Transverse colon (tissue), 4 donors: ENCODE measurements at regions not wholly inside any gene's neighbourhood (a gene's known extent, or its start where the extent isn't known, plus 50 kb on each side); places are given as distances from the start of the nearest gene placed in this dataset.

Experiments
- DNase-seq: peaks from one replicate; pipeline ENCODE4 v3.0.0-alpha.2; 2019
- H3K27ac ChIP-seq, 4 donors: fragments of 200-600 bp; sonication (generic); 2 replicates each; pipeline ENCODE4 v1.5.1; 2016 to 2018; ENCODE audit warnings: inconsistent platforms in 4 of 4
- H3K27me3 ChIP-seq: fragments of 200-600 bp; sonication (generic); 2 replicates; pipeline ENCODE4 v1.5.1; 2017; ENCODE audit warnings: inconsistent platforms
- H3K36me3 ChIP-seq, 4 donors: fragments of 200-600 bp; sonication (generic); 2 replicates each; pipeline ENCODE4 v1.5.1; 2017 to 2019; ENCODE audit warnings: inconsistent platforms in 4 of 4
- H3K4me1 ChIP-seq, 4 donors: fragments of 200-600 bp; sonication (generic); 2 replicates each; pipeline ENCODE4 v1.5.1; 2017 to 2020; ENCODE audit warnings: inconsistent platforms in 4 of 4
- H3K4me3 ChIP-seq, 4 donors: fragments of 200-600 bp; sonication (generic); 1 replicate in 1 of 4; 2 replicates in 3 of 4; pipeline versions ENCODE4 v1.5.1 to v1.6.1; 2017 to 2019; ENCODE audit warnings: inconsistent platforms in 4 of 4
- H3K9me3 ChIP-seq, 2 donors: fragments of 200-600 bp; sonication (generic); 2 replicates each; pipeline ENCODE4 v1.5.1; 2017 to 2019; ENCODE audit warnings: inconsistent platforms in 2 of 2
- EP300 ChIP-seq: sonication (generic); formaldehyde crosslinking; IDR thresholded peaks from one replicate; pipeline ENCODE4 v1.6.1; 2017; ENCODE audit warnings: antibody characterized with exemption, low read depth
- POLR2A ChIP-seq: fragments of 450-650 bp; IDR thresholded peaks from one replicate; pipeline ENCODE4 v1.6.1; 2016; ENCODE audit warnings: antibody characterized with exemption, mild to moderate bottlenecking, moderate library complexity
- POLR2AphosphoS5 ChIP-seq, 3 donors: sonication (generic); formaldehyde crosslinking; IDR thresholded peaks; one replicate each; pipeline ENCODE4 v1.6.1; 2016; ENCODE audit warnings: antibody characterized with exemption in 3 of 3
- WGBS, 2 donors: methylation state at CpG; one replicate each; pipeline ENCODE4 v1.1.5; 2018; ENCODE audit warnings: low coverage in 1 of 2; 5-methylcytosine and 5-hydroxymethylcytosine counted together
- in situ Hi-C, 4 donors: fragments of 200-750 bp; cut with MboI; loops; one replicate each; pipeline versions ENCODE4 v1.15.0 to v1.15.1; 2017; ENCODE audit warnings: low sequenced_read_pairs in 3 of 4, low pct_ligation_motif_present in 1 of 4, low pct_unique_long_range_greater_than_20kb in 1 of 4
- intact Hi-C: fragments of 100-400 bp; cut with DNase I; formaldehyde crosslinking; loops from one replicate; pipeline ENCODE4 v1.15.1; 2023; ENCODE audit warnings: low total_unique reads
- TF ChIP-seq, protein P1 (sequence below), 5 experiments: fragments of 200-600 bp in 3 of 5; fragments of 450-650 bp in 2 of 5; sonication (generic) in 3 of 5; IDR thresholded peaks; 1 replicate in 2 of 5; 2 replicates in 3 of 5; pipeline ENCODE4 v1.5.1; 2016 to 2017; ENCODE audit warnings: antibody characterized with exemption in 5 of 5, inconsistent platforms in 3 of 5, mild to moderate bottlenecking in 2 of 5, moderate library complexity in 1 of 5

DNA sequence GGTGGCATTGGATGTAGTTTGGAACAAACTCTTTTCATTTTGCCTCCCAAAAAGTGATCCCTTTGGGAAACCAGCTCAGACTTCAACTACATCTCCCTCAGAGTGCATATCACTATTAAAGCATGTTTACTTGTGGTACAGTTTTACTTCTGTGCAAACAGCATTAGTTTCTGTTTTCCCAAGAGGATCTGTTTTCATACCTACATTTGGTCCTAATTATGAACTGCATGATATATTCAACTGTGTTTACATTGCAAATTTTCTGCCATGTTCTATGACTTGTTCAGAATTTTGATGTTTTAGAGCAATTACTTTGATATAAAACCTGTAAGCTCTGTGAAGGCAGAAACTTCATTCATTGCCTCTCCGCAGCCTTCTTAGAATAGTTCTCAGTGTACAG is 681.5 kb upstream of the ACO1 start:
- Histone ChIP-seq H3K4me3 (no peak overlapping the region), H3K9me3 (no peaks in the 10 kb centered on the region), H3K36me3 (no peaks in the 10 kb centered on the region), H3K27me3 (no peaks in the 10 kb centered on the region), H3K4me1 (no peaks in the 10 kb centered on the region), H3K27ac (no peak overlapping the region)
- intact Hi-C loops (no loop called here), in situ Hi-C loops (no loop called here)
- TF ChIP-seq POLR2A, result no peak
- TF ChIP-seq POLR2AphosphoS5 (IDR thresholded peaks at IDR 0.05), result no peak
- TF ChIP-seq EP300, result no peak
- TF ChIP-seq, protein P1, sequence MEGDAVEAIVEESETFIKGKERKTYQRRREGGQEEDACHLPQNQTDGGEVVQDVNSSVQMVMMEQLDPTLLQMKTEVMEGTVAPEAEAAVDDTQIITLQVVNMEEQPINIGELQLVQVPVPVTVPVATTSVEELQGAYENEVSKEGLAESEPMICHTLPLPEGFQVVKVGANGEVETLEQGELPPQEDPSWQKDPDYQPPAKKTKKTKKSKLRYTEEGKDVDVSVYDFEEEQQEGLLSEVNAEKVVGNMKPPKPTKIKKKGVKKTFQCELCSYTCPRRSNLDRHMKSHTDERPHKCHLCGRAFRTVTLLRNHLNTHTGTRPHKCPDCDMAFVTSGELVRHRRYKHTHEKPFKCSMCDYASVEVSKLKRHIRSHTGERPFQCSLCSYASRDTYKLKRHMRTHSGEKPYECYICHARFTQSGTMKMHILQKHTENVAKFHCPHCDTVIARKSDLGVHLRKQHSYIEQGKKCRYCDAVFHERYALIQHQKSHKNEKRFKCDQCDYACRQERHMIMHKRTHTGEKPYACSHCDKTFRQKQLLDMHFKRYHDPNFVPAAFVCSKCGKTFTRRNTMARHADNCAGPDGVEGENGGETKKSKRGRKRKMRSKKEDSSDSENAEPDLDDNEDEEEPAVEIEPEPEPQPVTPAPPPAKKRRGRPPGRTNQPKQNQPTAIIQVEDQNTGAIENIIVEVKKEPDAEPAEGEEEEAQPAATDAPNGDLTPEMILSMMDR (IDR thresholded peaks at IDR 0.05), result no peak
- WGBS, 2 donors, result 86 to 94% methylated on average over 1 of the region's 1 CpG
- DNase-seq, result no peak

DNA sequence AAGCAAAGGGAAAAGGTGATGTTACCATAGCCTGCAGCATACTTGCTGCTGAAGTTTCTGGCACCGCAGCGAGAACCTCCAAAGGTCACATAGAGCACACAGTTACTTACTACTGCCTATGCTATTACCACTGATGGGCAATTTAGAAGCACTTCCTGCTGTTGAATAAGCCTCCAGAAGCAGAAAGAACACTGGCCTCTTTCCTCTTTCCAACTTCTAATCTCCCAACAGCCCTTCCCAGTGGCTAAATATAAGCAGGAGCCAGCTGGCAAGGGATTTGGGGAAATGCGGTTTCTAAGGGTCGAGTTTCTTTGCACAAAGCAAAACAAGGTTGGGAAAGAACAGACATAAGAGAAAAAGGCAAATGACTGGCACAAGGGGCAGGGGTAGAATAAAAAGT is 669.2 kb upstream of the ACO1 start:
- no peak for DNase-seq
- no peaks in the 10 kb centered on the region for H3K9me3 ChIP-seq
- no peaks in the 10 kb centered on the region for H3K36me3 ChIP-seq
- intact Hi-C loops, result no loop called here
- no peaks in the 10 kb centered on the region for H3K4me1 ChIP-seq
- no peak for TF ChIP-seq EP300
- TF ChIP-seq, protein P1 (IDR thresholded peaks at IDR 0.05), result no peak
- no peak for TF ChIP-seq POLR2A
- no peak for TF ChIP-seq POLR2AphosphoS5 (IDR thresholded peaks at IDR 0.05)
- H3K27me3 ChIP-seq, result no peaks in the 10 kb centered on the region
- H3K27ac ChIP-seq, result no peak overlapping the region
- no peak overlapping the region for H3K4me3 ChIP-seq
- WGBS, 2 donors, result 27 to 50% methylated on average over 2 to 4 of the region's 4 CpGs
- in situ Hi-C loops, result no loop called here

DNA sequence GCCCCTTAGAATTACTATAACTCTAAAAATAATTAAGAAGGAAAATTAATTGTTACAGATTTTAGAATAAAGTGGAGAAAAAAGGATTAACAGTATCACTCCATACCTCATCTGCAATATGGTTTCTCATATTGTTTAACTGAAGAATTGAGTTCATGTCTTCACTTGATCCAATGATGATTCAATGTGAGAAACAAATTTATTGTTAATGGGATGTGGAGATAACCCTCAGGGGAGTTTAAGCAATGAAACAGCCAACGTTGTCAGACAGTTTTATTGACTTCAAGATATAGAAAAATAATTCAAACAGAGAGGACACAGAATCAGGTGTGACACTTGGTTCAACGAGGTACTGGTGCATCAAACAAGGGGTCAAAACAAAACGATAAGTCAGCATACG is 665.2 kb upstream of the ACO1 start:
- in situ Hi-C loops, result no loop called here
- intact Hi-C loops, result no loop called here
- no peak overlapping the region for H3K27ac ChIP-seq

DNA sequence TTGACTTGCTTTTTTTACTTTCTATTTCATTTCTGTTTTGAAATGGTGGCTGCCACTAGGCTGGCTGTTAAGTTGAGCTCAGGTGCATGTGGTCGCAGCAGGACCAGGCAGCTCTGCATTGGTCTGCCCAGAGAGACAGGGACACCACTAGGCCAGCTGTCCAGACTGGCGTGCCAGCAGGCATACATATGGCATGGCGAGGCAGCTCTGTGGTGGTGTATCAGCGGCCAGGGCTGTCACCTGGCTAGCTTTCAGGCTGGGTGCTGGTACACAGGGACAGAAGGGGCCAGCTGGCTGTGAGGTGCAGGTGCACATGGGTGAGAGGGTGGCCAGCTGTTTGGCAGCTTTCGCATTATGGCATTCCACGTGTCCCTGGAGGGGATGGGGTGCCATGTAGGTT is 654.0 kb upstream of the ACO1 start:
- in situ Hi-C loops, result no loop called here
- intact Hi-C loops, result no loop called here
- H3K36me3 ChIP-seq, result no peaks in the 10 kb centered on the region
- no peak overlapping the region for H3K4me3 ChIP-seq
- H3K4me1 ChIP-seq, result no peaks in the 10 kb centered on the region
- H3K27me3 ChIP-seq, result no peaks in the 10 kb centered on the region
- WGBS, 2 donors, result 91% methylated on average over 6 of the region's 6 CpGs; no CpG with 5 or more reads in 1 of the 2 donors
- DNase-seq, result no peak
- no peak overlapping the region for H3K27ac ChIP-seq
- no peak for TF ChIP-seq POLR2AphosphoS5 (IDR thresholded peaks at IDR 0.05)
- TF ChIP-seq, protein P1 (IDR thresholded peaks at IDR 0.05), result no peak
- TF ChIP-seq EP300, result no peak
- TF ChIP-seq POLR2A, result no peak
- no peaks in the 10 kb centered on the region for H3K9me3 ChIP-seq

More for the DNA sequence above, 665.2 kb upstream of the ACO1 start:
- Histone ChIP-seq H3K4me3 (no peak overlapping the region), H3K36me3 (no peaks in the 10 kb centered on the region), H3K9me3 (no peaks in the 10 kb centered on the region), H3K4me1 (no peaks in the 10 kb centered on the region), H3K27me3 (no peaks in the 10 kb centered on the region)
- TF ChIP-seq POLR2A, result no peak
- no peak for TF ChIP-seq EP300
- TF ChIP-seq, protein P1 (IDR thresholded peaks at IDR 0.05), result no peak
- TF ChIP-seq POLR2AphosphoS5 (IDR thresholded peaks at IDR 0.05), result no peak
- DNase-seq, result no peak
- 50% methylated on average over 4 of the region's 4 CpGs for WGBS, 2 donors
